RWPE1 (cell line): ENCODE measurements at regions not wholly inside any gene's neighbourhood (a gene's known extent, or its start where the extent isn't known, plus 50 kb on each side); places are given as distances from the start of the nearest gene placed in this dataset.

Experiments used
- CTCF ChIA-PET: fragments of 350-600 bp; sonication (Branson Sonifier 250); formaldehyde crosslinking; extraction: SDS; loops from one replicate; lab custom pipeline; 2021; lab: Yijun Ruan, JAX
- POLR2A ChIA-PET: fragments of 400-600 bp; formaldehyde crosslinking; extraction: SDS; loops from one replicate; lab custom pipeline; 2020; ENCODE audit warnings: antibody characterized with exemption; ENCODE audit not compliant: low non-redundant PET; lab: Yijun Ruan, JAX
- DNase-seq: peaks from one replicate; pipeline ENCODE4 v3.0.0; 2012; ENCODE audit warnings: low spot score
- H3K27ac ChIP-seq: fragments of 450-650 bp; 2 replicates; pipeline ENCODE4 v1.5.1; 2017
- TF ChIP-seq, protein P1 (sequence below): fragments of 450-650 bp; conservative IDR thresholded peaks from 2 replicates; pipeline ENCODE4 v1.5.1; 2017; ENCODE audit warnings: low read depth, mild to moderate bottlenecking

DNA sequence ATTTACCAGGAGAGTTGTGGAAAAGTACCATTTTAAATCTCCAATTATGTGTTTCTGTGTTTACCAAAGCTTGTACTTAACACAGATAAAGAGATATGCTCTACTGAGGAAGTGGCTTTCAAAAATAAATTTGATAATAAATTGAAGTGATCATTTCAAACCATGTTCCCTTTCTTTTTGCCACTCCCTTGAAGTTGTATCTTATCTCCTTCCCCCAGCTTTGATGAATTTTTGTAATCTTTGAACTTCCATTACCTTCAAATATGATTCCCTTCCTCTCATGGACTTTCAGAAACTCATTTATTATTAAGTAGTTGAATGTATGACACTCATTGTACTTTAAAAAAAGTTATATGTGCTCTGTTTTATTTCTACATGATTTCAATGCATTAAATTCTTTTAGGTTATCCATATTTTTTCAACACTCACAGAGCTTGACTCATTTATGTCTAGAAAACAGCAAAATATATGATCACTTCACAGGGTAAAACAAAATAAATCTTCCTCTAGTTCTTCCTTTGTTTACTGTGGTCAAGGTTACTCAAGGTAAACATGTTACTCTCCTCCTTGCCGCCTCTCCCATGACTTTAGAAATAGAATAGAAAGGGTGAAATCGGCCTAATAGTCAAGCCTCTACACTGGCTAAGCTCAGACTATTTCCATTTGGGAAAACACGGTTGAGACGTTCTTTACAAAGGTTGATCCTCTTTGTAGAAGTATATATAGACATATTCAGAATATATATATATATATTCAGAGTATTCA is 251.2 kb upstream of the SPRY2 start:
- POLR2A ChIA-PET = no interaction called here
- TF ChIP-seq, protein P1, sequence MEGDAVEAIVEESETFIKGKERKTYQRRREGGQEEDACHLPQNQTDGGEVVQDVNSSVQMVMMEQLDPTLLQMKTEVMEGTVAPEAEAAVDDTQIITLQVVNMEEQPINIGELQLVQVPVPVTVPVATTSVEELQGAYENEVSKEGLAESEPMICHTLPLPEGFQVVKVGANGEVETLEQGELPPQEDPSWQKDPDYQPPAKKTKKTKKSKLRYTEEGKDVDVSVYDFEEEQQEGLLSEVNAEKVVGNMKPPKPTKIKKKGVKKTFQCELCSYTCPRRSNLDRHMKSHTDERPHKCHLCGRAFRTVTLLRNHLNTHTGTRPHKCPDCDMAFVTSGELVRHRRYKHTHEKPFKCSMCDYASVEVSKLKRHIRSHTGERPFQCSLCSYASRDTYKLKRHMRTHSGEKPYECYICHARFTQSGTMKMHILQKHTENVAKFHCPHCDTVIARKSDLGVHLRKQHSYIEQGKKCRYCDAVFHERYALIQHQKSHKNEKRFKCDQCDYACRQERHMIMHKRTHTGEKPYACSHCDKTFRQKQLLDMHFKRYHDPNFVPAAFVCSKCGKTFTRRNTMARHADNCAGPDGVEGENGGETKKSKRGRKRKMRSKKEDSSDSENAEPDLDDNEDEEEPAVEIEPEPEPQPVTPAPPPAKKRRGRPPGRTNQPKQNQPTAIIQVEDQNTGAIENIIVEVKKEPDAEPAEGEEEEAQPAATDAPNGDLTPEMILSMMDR = no peak
- DNase-seq = no peak
- CTCF ChIA-PET = no interaction called here
- H3K27ac ChIP-seq = no peak overlapping the region

DNA sequence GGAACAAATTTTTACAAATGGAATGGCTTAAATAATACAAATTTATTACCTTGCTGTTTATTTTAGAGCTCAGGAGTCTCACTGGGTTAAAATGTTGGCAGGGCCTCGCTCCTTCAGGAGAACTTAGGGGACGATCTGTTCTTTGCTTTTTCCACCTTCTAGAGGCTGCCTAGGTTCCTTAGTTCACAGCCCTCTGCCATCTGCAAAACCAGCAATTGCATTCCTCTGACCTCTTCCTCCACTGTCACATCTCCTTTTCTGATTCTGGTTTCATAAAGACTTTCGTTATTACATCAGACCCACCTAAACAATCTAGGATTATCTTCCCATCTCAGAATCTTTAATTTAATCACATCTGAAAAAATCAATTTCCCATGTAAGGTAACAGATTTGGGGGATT is 249.6 kb upstream of the SPRY2 start:
- ChIA-PET POLR2A (no interaction called here), CTCF (no interaction called here)
- TF ChIP-seq, protein P1 = no peak
- H3K27ac ChIP-seq = no peak overlapping the region
- DNase-seq = no peak

DNA sequence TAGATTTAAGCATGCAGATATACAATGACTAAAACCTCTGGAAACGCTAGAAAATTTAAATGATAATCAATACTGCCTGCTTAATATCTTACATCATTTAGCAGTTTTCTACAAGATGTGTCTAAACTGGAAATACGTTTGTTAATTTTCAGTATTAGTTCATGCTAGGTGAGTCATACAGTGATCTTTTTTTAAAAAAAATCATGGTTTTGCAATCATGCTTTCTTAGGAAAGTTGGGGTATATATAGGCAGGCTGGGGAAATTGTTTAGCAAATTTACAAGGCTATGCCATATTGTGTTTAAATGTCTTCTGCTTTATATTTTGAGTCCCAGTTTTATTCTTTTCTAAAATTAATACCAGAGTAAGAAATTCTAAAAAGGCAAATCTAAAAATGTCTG is 245.4 kb upstream of the SPRY2 start:
- no peak overlapping the region for H3K27ac ChIP-seq
- TF ChIP-seq, protein P1 = no peak
- DNase-seq = no peak
- CTCF ChIA-PET = no interaction called here
- POLR2A ChIA-PET = no interaction called here

DNA sequence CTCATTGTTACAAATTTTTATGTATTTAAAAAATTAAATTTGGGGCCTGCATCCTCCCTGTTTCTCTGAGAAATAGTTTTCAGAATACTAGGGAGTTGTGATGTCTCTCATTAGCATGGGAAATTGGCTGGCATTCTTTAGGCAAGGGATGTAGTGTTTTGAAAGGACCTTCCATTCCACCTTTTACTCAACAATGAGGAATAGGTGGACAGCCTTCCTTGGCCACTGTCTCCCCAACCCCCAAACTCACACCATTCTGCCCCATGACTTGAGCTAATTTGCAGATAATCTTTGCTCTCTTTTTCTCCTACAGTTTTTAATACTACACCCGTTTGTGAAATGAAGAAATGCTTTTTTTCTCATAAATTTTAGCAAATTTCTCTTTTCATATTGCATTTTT is 244.6 kb upstream of the SPRY2 start:
- ChIA-PET POLR2A (no interaction called here), CTCF (no interaction called here)
- DNase-seq = no peak

DNA sequence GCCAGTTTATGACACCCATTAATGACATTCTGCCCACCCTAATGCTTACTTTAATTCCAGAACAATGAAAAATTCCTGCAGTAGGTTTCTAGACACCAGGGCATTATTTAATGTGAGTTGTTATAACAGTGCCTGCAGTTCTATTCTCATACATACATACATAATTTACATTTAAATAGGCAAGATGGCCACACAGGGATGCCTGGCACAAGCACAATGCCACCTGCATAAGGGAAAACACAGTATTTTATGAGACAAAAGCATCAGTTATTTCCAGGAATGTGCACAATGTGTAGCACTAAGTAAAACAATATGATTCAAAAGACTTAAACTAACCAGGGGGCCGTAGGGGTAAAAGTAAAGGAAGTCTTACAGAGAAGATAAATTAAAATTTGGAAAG is 243.9 kb upstream of the SPRY2 start:
- ChIA-PET CTCF (interaction anchor here (0.6 kb wide), 1 partner anchor 230 kb away, joined by 3 read pairs; no protein-coding TSS in a partner anchor), POLR2A (no interaction called here)
- TF ChIP-seq, protein P1 = no peak
- no peak overlapping the region for H3K27ac ChIP-seq
- DNase-seq = no peak

More for the DNA sequence above, 244.6 kb upstream of the SPRY2 start:
- TF ChIP-seq, protein P1 = no peak
- no peak overlapping the region for H3K27ac ChIP-seq

DNA sequence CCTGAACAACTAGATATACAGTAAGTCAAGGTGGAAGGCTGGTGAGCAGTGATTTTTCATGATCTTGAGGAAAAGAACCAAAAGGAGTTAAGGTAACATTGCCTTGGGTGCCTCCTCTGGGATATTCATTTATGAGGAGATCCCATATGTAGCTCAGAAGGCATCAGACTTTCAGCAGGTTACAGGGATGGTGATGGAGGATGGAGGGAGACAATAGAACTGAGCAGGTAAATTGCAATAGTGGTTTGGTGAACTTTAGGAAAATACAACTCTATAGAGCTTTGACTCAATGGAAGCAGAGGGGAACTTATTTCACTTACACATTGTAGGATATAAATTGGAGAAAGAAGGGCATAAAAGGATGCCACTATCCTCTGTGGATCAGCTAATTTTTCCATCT is 243.4 kb upstream of the SPRY2 start:
- no peak for DNase-seq
- ChIA-PET CTCF (interaction anchor here (0.6 kb wide), 1 partner anchor 230 kb away, joined by 3 read pairs; no protein-coding TSS in a partner anchor), POLR2A (no interaction called here)
- TF ChIP-seq, protein P1 = no peak
- no peak overlapping the region for H3K27ac ChIP-seq
